ENCODE measurements at regions not wholly inside any gene's neighbourhood (a gene's known extent, or its start where the extent isn't known, plus 50 kb on each side); places are given as distances from the start of the nearest gene placed in this dataset.
"Not testable (repeated sequence)": the region's sequence is repeated elsewhere in the genome, so short reads cannot be mapped to it uniquely, and the experiment has no call there.

DNA sequence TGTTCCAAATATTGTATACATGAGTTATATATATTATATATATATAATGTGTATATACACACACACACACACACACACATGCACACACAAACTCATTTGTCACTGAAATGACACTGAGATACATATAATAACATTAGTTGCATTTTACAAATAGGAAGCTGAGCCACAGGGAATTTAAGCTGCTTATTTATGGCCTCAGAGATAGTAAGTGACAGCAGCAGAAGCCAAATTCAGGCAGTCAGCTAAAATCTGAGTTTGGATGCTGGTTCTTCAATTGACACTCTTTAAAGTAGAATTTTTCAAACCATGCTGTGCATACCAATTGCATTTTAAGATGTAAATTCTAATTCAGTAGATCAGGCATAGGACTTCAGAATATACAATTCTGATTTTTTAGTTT, 163.3 kb upstream of the CTSO start:
- Mint-ChIP-seq H3K4me1 (no peaks in the 10 kb centered on the region), H3K4me3 (no peak overlapping the region), H3K36me3 (no peaks in the 10 kb centered on the region), H3K27me3 (ENCODE audit: low read depth in 3 of 3) (no peaks in the 10 kb centered on the region), H3K9me3 (peaks cover 0 to 13% (median 0%) of the 10 kb centered on the region in 6 donors), H3K27ac (no peak overlapping the region)
- DNase-seq, result no peak

DNA sequence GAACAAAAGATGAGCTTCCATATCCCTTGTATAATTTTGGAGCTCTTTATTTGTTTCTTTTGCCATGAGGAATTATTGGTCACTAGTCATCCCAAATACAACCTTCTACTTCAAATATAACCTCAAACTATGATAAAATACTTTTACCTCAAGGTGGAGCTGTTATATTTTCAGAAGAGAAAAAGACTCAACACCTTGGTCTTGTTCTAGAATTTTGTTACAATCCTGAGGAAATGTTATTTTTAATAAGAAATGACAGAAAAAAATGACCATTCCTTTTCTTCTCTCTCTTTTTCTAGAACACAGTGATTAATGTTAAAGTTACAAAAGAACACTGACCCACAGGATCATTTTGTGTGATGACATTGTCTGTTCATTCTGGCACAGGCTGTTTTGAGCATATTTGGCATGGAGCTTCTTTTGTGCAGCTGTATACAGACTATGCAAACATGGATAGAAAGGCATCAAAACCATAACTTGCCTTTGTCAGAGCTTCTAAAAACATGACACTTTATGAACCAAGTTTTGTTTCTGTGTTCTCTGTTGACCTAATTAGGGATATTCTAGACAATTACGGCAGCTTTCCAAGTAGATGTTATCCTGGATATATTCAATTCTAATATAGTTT, 159.6 kb upstream of the CTSO start:
- no peaks in the 10 kb centered on the region for H3K36me3 Mint-ChIP-seq
- no peak for DNase-seq
- H3K9me3 Mint-ChIP-seq, result peaks cover 0 to 5% (median 4%) of the 10 kb centered on the region in 6 donors
- H3K4me1 Mint-ChIP-seq, result no peaks in the 10 kb centered on the region
- no peak overlapping the region for H3K27ac Mint-ChIP-seq
- H3K4me3 Mint-ChIP-seq, result no peak overlapping the region
- no peaks in the 10 kb centered on the region for H3K27me3 Mint-ChIP-seq (ENCODE audit: low read depth in 3 of 3)

DNA sequence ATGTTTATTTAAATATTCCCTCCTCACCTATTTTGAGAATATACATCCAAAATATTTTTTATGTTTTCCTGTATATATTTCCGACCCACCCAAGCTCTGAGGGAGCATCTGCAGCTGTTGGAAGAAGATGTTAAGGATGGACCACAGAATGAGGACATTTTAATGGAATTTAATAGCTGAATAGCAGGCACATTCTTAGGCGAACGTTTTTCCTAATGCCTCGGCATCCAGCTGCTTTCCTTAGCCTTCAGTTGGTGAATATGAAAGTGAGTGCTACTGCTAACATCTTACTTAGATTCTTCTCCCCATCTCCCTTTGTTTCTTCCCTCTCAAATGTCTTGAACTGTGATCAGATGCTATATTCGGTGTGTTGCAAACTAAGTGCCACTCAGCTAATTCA, 158.0 kb upstream of the CTSO start:
- H3K27me3 Mint-ChIP-seq (ENCODE audit: low read depth in 3 of 3), result no peaks in the 10 kb centered on the region
- no peak for DNase-seq
- H3K4me3 Mint-ChIP-seq, result no peak overlapping the region
- H3K36me3 Mint-ChIP-seq, result no peaks in the 10 kb centered on the region
- H3K4me1 Mint-ChIP-seq, result no peaks in the 10 kb centered on the region
- peaks cover 0 to 5% (median 4%) of the 10 kb centered on the region in 6 donors for H3K9me3 Mint-ChIP-seq
- H3K27ac Mint-ChIP-seq, result no peak overlapping the region

DNA sequence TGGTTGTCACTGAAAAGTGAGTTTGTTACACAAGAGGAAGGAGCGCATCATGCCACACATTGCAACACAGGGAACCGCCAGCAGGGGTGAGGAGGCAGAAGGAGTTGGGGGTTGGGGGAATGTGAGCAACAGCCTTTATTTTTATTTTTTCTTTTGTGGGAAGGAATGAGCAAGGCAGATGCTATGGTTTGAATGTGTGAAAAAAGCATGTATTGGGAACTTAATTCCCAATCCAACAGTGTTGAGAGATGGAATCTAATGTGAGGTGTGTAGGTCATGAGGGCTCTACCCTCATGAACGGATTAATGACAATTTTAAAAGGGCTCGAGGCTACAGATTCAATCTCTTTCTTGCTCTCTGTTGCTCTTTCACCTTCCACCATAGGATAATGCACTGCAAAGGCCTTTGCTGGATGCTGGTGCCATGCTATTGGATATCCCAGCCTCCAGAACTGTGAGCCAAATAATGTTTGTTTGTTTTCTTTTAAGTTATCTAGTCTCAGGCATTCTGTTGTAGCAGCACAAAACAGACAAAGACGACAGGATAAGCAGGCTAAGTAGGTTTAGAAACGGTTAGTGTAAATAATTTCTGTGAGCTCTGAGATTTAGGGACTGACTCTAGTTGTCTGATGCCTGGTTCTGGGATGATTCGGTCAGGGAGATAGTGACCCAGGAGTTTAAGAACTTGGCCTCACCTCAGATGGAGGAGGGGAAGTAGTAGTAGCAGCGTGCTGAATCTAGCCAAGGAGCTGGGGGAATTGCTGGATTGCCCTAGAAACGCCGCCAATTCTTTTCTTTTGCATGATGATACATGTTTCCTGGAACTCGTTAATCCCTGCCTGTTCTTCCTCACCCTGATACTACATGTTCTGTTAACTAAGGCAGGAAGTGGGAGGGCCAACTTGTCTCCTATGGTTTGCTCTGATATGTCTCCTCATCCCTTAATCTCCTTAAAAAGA, 156.6 kb upstream of the CTSO start:
- DNase-seq, result no peak
- Mint-ChIP-seq H3K27ac (no peak overlapping the region), H3K27me3 (ENCODE audit: low read depth in 3 of 3) (no peaks in the 10 kb centered on the region), H3K36me3 (no peaks in the 10 kb centered on the region), H3K4me3 (no peak overlapping the region), H3K4me1 (no peaks in the 10 kb centered on the region), H3K9me3 (peaks cover 0 to 5% (median 2%) of the 10 kb centered on the region in 6 donors)

DNA sequence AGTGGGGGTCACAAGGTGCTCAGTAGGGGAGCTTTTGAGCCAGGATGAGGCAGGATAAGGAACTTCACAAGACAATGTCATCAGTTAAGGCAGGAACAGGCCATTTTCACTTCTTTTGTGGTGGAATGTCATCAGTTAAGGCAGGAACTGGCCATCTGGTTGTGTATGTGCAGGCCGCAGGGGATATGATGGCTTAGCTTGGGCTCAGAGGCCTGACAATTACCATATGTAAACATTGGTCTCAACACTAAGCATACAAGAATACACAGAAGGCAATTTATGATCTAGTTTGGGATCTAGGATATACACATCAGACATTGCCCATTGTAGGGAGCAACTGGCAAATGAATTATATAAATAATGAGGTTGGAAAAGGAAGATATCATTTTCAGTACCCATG, 155.4 kb upstream of the CTSO start:
- not testable (repeated sequence) for H3K36me3 Mint-ChIP-seq; H3K27me3 Mint-ChIP-seq (ENCODE audit: low read depth in 3 of 3)

DNA sequence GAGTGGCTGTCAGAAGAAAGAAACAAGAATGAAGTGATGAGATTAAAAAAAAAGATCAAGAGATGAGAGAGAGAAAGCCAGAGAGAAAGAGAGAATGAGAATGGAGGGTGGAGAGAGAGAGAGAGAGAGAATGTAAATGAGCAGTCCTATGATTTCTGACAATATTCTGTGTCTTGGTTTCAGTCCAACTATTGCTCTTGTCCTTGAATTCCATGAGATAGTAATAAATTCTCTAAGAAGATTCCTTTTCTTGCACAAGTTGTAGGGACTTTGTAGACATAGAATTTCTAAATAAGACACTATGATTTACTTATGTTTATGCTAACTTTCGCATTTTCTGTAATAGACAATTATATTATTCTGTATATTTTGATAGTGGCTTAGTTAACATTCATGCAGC, 149.6 kb upstream of the CTSO start:
- DNase-seq, result no peak
- H3K9me3 Mint-ChIP-seq, result peaks cover 0 to 10% (median 2%) of the 10 kb centered on the region in 6 donors
- H3K36me3 Mint-ChIP-seq, result no peaks in the 10 kb centered on the region
- H3K27ac Mint-ChIP-seq, result no peak overlapping the region
- no peak overlapping the region for H3K4me3 Mint-ChIP-seq
- no peaks in the 10 kb centered on the region for H3K27me3 Mint-ChIP-seq (ENCODE audit: low read depth in 3 of 3)
- H3K4me1 Mint-ChIP-seq, result no peaks in the 10 kb centered on the region

More for the DNA sequence above, 155.4 kb upstream of the CTSO start:
- H3K9me3 Mint-ChIP-seq, H3K4me1 Mint-ChIP-seq, H3K27ac Mint-ChIP-seq, DNase-seq, H3K4me3 Mint-ChIP-seq: not testable (repeated sequence)

DNA sequence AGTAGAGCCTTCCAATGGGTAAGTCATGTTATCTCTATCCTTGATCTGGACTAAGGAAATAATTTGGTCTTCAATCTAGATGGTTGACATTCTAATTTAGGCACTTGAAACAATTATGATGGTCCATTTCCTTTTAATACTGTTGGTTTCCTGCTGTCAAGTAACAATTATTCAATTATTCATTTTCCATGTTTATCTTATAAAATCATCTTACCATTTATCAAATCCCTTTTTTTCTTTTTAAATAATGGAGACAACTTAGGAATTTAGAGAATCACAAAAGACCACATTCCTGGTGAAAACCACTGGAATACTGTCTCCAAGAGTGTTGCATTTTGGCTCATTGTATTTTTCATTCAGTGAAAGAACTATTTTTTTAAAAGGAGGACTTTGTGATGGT, 148.7 kb upstream of the CTSO start:
- Mint-ChIP-seq H3K27ac (no peak overlapping the region), H3K27me3 (ENCODE audit: low read depth in 3 of 3) (peaks cover 0 to 1% (median 0%) of the 10 kb centered on the region in 3 donors), H3K4me3 (no peak overlapping the region), H3K9me3 (peaks cover 0 to 11% (median 2%) of the 10 kb centered on the region in 6 donors), H3K4me1 (no peaks in the 10 kb centered on the region), H3K36me3 (no peaks in the 10 kb centered on the region)
- DNase-seq, result no peak

DNA sequence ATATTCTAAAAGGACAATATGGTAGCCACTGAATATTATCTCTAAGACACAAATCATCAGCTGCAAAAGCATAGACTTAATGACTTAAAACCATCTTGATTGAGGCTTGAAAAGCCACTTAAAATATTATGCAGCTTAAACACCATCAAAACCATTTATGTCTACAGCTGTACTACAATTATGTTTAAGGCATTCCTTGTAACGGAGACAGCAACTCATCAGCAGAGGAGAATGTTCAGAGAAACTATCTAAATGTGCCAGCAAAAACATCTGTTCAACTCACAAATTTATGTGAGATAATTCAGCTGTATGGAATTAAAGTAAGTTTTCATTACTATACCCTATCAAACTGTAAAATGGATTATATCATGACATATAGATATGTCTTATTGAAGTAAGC, 147.9 kb upstream of the CTSO start:
- DNase-seq, result no peak
- Mint-ChIP-seq H3K36me3 (no peaks in the 10 kb centered on the region), H3K27ac (no peak overlapping the region), H3K4me1 (no peaks in the 10 kb centered on the region), H3K4me3 (no peak overlapping the region), H3K27me3 (ENCODE audit: low read depth in 3 of 3) (peaks cover 0 to 1% (median 0%) of the 10 kb centered on the region in 3 donors), H3K9me3 (peaks cover 0 to 11% (median 2%) of the 10 kb centered on the region in 6 donors)

DNA sequence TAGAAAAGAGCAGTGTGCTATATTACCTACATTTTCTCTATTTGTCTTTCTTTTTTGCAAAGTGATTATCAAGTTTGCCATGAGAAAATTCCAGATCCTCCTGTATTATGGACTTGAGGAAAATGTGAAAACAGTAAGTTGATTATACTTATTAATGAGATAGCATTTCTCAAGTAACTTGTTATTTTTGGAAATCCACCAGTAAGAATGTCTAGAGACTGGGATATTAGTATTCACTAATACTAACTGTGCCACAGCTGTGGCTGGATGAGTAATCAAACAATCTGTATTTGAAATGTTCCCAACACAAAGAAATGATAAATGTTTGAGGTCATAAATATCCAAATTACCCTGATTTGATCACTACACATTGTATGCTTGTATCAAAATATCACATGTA, 147.0 kb upstream of the CTSO start:
- peaks cover 0 to 11% (median 2%) of the 10 kb centered on the region in 6 donors for H3K9me3 Mint-ChIP-seq

DNA sequence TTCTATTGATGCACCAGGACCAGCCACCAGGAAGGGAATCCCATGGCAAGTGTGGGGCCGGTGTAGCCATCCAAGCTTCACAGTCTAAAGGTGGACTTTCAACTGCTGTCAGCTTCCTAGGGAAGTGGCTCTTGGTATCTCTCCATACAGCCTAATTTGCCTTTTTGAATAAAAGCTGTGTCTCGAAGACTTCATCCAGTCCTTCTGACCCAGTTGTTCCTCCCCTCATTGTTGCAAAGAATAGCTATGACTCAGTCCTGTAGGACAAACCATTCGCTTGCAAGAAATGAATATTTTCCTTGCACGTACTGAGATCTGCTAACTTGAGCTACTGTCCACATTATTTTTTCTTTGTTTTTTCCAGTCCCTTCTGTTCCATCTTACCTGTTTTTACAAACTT, 145.1 kb upstream of the CTSO start:
- Mint-ChIP-seq H3K4me1 (no peaks in the 10 kb centered on the region), H3K27ac (no peak overlapping the region), H3K9me3 (peaks cover 0 to 11% (median 2%) of the 10 kb centered on the region in 6 donors), H3K4me3 (no peak overlapping the region), H3K36me3 (no peaks in the 10 kb centered on the region), H3K27me3 (ENCODE audit: low read depth in 3 of 3) (peaks cover 0 to 1% (median 0%) of the 10 kb centered on the region in 3 donors)
- DNase-seq, result no peak

More for the DNA sequence above, 147.0 kb upstream of the CTSO start:
- H3K27ac Mint-ChIP-seq, result no peak overlapping the region
- no peak overlapping the region for H3K4me3 Mint-ChIP-seq
- no peaks in the 10 kb centered on the region for H3K4me1 Mint-ChIP-seq
- no peaks in the 10 kb centered on the region for H3K36me3 Mint-ChIP-seq
- DNase-seq, result no peak
- H3K27me3 Mint-ChIP-seq (ENCODE audit: low read depth in 3 of 3), result peaks cover 0 to 1% (median 0%) of the 10 kb centered on the region in 3 donors

DNA sequence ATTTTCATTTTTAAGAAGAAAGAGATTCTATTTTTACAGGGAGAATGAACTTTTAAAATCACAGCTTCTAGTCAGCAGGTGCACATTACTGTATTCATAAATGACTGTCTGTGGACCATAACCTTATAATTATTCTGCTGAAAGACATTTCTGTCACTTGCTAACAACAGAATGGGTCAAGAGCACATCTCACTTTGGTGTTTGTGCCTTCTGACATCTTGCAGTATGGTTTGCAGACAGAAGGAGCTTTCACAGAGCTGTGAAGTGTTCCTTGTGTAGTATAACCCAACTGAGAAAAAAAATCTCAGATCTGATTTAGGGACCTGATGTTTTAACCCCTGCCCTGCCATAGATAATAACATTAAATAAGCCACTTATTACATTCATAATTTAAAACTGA, 131.4 kb upstream of the CTSO start:
- Mint-ChIP-seq H3K27ac (no peak overlapping the region), H3K9me3 (peaks cover 0 to 24% (median 3%) of the 10 kb centered on the region in 6 donors), H3K4me1 (no peaks in the 10 kb centered on the region), H3K4me3 (no peak overlapping the region), H3K36me3 (no peaks in the 10 kb centered on the region), H3K27me3 (ENCODE audit: low read depth in 3 of 3) (no peaks in the 10 kb centered on the region)
- no peak for DNase-seq

DNA sequence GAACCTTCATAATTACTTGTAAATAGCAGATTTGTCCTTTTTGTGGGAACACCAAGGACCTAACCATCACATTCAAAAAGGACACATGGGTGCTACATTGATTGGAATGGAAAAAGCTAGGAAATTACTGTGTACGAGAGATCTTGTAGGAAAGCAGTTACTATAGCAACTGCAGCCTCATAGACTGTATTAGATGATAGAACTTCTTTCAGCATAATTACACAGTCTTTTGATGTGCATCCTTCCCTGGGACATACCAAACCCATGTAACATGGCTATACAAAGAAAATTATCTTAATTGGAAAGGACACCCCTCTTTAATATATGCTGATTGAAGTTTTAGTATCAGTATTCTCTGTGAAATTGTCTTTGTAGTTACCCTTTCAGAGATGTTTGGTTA, 130.7 kb upstream of the CTSO start:
- Mint-ChIP-seq H3K4me3 (no peak overlapping the region), H3K36me3 (no peaks in the 10 kb centered on the region)

DNA sequence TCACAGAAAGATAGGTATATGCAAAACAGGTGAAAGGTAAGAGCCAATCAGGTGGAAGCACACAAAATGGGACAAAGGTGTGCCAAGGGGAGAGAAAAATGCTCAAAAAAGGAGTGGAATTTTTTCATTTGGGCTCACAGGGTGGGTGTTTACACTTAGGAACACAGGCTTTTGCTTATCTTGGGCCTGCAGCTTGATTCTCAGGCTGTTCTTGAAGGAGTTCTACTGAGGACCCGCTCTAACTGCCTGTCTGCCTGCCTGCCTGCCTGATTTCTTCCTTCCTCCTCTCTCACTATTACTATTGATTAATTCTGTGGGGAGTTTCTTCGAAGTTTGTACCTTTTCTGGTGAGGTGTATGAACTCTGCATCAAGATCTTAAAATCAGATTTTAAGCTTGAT, 120.3 kb upstream of the CTSO start:
- no peak for DNase-seq
- Mint-ChIP-seq H3K4me3 (no peak overlapping the region), H3K27me3 (ENCODE audit: low read depth in 3 of 3) (peaks cover 0 to 2% (median 0%) of the 10 kb centered on the region in 3 donors), H3K9me3 (peaks cover 0 to 7% (median 3%) of the 10 kb centered on the region in 6 donors), H3K4me1 (no peaks in the 10 kb centered on the region), H3K36me3 (no peaks in the 10 kb centered on the region), H3K27ac (no peak overlapping the region)

More for the DNA sequence above, 130.7 kb upstream of the CTSO start:
- DNase-seq, result no peak
- Mint-ChIP-seq H3K27me3 (ENCODE audit: low read depth in 3 of 3) (no peaks in the 10 kb centered on the region), H3K4me1 (no peaks in the 10 kb centered on the region), H3K27ac (no peak overlapping the region), H3K9me3 (peaks cover 0 to 20% (median 3%) of the 10 kb centered on the region in 6 donors)

DNA sequence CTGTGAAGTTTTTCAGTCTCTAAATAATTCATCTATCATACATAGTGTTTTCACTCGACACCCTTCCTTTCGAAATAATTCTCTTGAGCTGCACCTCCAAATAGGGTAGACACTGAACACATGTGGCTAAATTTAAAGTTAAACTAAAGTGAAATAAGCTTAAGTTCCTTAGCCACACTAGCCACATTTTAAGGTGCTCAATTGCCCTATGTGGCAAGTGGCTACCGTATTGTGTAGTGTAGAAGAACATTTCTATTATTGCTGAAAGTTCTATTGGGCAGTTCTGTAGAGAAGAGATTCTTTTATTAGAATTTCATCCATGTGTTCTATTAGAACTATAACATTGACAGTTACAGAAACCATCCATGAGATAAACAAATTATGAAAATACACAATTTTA, 107.0 kb upstream of the CTSO start:
- Mint-ChIP-seq H3K27ac (no peak overlapping the region), H3K36me3 (no peaks in the 10 kb centered on the region)

More for the DNA sequence above, 107.0 kb upstream of the CTSO start:
- peaks cover 0 to 11% (median 3%) of the 10 kb centered on the region in 6 donors for H3K9me3 Mint-ChIP-seq
- H3K4me3 Mint-ChIP-seq, result no peak overlapping the region
- DNase-seq, result no peak
- H3K4me1 Mint-ChIP-seq, result no peaks in the 10 kb centered on the region
- no peaks in the 10 kb centered on the region for H3K27me3 Mint-ChIP-seq (ENCODE audit: low read depth in 3 of 3)
